Endodermal cell (in vitro differentiated cells): ENCODE measurements at regions not wholly inside any gene's neighbourhood (a gene's known extent, or its start where the extent isn't known, plus 50 kb on each side); places are given as distances from the start of the nearest gene placed in this dataset.
"Not testable (repeated sequence)": the region's sequence is repeated elsewhere in the genome, so short reads cannot be mapped to it uniquely, and the experiment has no call there.

Experiments
- DNase-seq: peaks from one replicate; pipeline ENCODE4 v3.0.0-alpha.2; 2017
- H3K27ac ChIP-seq: 2 replicates; pipeline ENCODE4 v1.5.1; 2013; ENCODE audit warnings: mild to moderate bottlenecking, low read depth, low read length, moderate library complexity
- H3K27me3 ChIP-seq: 2 replicates; pipeline ENCODE4 v1.6.1; 2013; ENCODE audit warnings: mild to moderate bottlenecking, low read length, moderate library complexity; ENCODE audit not compliant: insufficient read depth, control insufficient read depth, poor library complexity, severe bottlenecking
- H3K36me3 ChIP-seq: 2 replicates; pipeline ENCODE4 v1.7.0; 2013; ENCODE audit warnings: mild to moderate bottlenecking, low read length, moderate library complexity; ENCODE audit not compliant: control insufficient read depth, insufficient read depth
- H3K4me1 ChIP-seq: one replicate; pipeline ENCODE4 v1.7.0; 2013; ENCODE audit warnings: low read length; ENCODE audit not compliant: control insufficient read depth, insufficient read depth
- H3K4me3 ChIP-seq: 2 replicates; pipeline ENCODE4 v1.5.1; 2013; ENCODE audit warnings: mild to moderate bottlenecking, low read length, moderate library complexity
- H3K9ac ChIP-seq: 2 replicates; pipeline ENCODE4 v1.6.1; 2013; ENCODE audit warnings: mild to moderate bottlenecking, low read length, moderate library complexity; ENCODE audit not compliant: poor library complexity, severe bottlenecking; ENCODE audit errors: extremely low read depth
- H3K9me3 ChIP-seq: 2 replicates; pipeline ENCODE4 v1.6.1; 2013; ENCODE audit warnings: mild to moderate bottlenecking, low read length, moderate library complexity; ENCODE audit not compliant: control insufficient read depth
- H3K27ac Mint-ChIP-seq: 2 replicates; pipeline ENCODE4 v1.8.0; 2020; ENCODE audit warnings: mixed read lengths
- H3K27me3 Mint-ChIP-seq: 2 replicates; pipeline ENCODE4 v1.8.0; 2021; ENCODE audit warnings: mild to moderate bottlenecking, mixed read lengths; ENCODE audit not compliant: insufficient read depth
- H3K36me3 Mint-ChIP-seq: 2 replicates; pipeline ENCODE4 v1.8.0; 2020; ENCODE audit warnings: low read depth, mixed read lengths
- H3K4me1 Mint-ChIP-seq: 2 replicates; pipeline ENCODE4 v1.8.0; 2020; ENCODE audit warnings: mixed read lengths
- H3K4me3 Mint-ChIP-seq: 2 replicates; pipeline ENCODE4 v1.8.0; 2020; ENCODE audit warnings: mild to moderate bottlenecking, moderate library complexity, mixed read lengths
- H3K9me3 Mint-ChIP-seq: 2 replicates; pipeline ENCODE4 v1.8.0; 2020; ENCODE audit warnings: mild to moderate bottlenecking, mixed read lengths
- WGBS, 2 experiments: methylation state at CpG; one replicate each; pipeline versions ENCODE4 v1.1.5 to v1.1.7; 2013; ENCODE audit warnings: missing lambda C conversion rate in 2 of 2, mixed read lengths in 1 of 2; ENCODE audit not compliant: insufficient coverage in 1 of 2, insufficient read length in 1 of 2; 5-methylcytosine and 5-hydroxymethylcytosine counted together
- TF ChIP-seq, protein P1 (sequence below): fragments of 200-600 bp; sonication (generic); conservative IDR thresholded peaks from 2 replicates; pipeline ENCODE4 v1.5.0; 2021; ENCODE audit warnings: antibody characterized with exemption, mild to moderate bottlenecking

GRCh38 chrX:124268099-124268498, 64.4 kb upstream of the TEX13D start:
- Histone ChIP-seq H3K36me3 (no peaks in the 10 kb centered on the region), H3K4me3 (no peak overlapping the region), H3K27me3 (no peaks in the 10 kb centered on the region), H3K9ac (no peak overlapping the region), H3K27ac (no peak overlapping the region), H3K4me1 (no peaks in the 10 kb centered on the region), H3K9me3 (no peaks in the 10 kb centered on the region)
- no peaks in the 10 kb centered on the region for H3K9me3 Mint-ChIP-seq
- H3K27ac Mint-ChIP-seq = no peak overlapping the region
- no peak for DNase-seq
- TF ChIP-seq, protein P1, sequence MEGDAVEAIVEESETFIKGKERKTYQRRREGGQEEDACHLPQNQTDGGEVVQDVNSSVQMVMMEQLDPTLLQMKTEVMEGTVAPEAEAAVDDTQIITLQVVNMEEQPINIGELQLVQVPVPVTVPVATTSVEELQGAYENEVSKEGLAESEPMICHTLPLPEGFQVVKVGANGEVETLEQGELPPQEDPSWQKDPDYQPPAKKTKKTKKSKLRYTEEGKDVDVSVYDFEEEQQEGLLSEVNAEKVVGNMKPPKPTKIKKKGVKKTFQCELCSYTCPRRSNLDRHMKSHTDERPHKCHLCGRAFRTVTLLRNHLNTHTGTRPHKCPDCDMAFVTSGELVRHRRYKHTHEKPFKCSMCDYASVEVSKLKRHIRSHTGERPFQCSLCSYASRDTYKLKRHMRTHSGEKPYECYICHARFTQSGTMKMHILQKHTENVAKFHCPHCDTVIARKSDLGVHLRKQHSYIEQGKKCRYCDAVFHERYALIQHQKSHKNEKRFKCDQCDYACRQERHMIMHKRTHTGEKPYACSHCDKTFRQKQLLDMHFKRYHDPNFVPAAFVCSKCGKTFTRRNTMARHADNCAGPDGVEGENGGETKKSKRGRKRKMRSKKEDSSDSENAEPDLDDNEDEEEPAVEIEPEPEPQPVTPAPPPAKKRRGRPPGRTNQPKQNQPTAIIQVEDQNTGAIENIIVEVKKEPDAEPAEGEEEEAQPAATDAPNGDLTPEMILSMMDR = no peak
- no peaks in the 10 kb centered on the region for H3K4me1 Mint-ChIP-seq
- H3K27me3 Mint-ChIP-seq = no peaks in the 10 kb centered on the region
- H3K36me3 Mint-ChIP-seq = no peaks in the 10 kb centered on the region
- H3K4me3 Mint-ChIP-seq = no peak overlapping the region

DNA sequence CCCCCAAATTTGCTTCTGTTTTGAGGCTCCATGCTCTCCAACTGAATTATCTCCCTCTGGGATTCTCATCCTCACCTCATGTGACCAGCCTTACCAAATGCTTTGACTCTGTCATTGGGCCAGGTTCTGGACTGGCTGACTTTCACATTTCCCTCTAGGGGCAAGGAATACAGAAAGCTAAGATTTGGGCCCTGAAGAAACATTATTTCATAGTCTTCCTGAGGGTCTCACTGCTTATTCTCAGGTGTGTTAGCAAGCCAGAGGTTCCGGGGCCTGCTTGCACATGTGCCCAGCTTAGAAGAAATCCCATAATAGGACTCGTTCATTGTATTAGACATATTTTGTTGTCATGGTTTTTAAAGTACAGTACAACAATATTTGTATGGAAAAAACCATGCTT, 62.6 kb upstream of the TEX13D start:
- H3K9me3 Mint-ChIP-seq = no peaks in the 10 kb centered on the region
- H3K4me3 Mint-ChIP-seq = no peak overlapping the region
- no peaks in the 10 kb centered on the region for H3K36me3 ChIP-seq
- no peak overlapping the region for H3K4me3 ChIP-seq
- H3K4me1 Mint-ChIP-seq = no peaks in the 10 kb centered on the region
- H3K9me3 ChIP-seq = no peaks in the 10 kb centered on the region
- H3K36me3 Mint-ChIP-seq = no peaks in the 10 kb centered on the region
- TF ChIP-seq, protein P1 = no peak
- H3K27ac Mint-ChIP-seq = no peak overlapping the region
- no peak overlapping the region for H3K27ac ChIP-seq
- no peaks in the 10 kb centered on the region for H3K4me1 ChIP-seq
- WGBS, 2 experiments = 86% methylated on average over 1 of the region's 2 CpGs; no CpG with 5 or more reads in 1 of the 2 experiments
- DNase-seq = no peak
- H3K9ac ChIP-seq = no peak overlapping the region
- H3K27me3 ChIP-seq = no peaks in the 10 kb centered on the region
- H3K27me3 Mint-ChIP-seq = no peaks in the 10 kb centered on the region

- not testable (repeated sequence) for H3K4me1 ChIP-seq, H3K27ac Mint-ChIP-seq
Observed at GRCh38 chrX:124271599-124271998, 60.9 kb upstream of the TEX13D start.

DNA sequence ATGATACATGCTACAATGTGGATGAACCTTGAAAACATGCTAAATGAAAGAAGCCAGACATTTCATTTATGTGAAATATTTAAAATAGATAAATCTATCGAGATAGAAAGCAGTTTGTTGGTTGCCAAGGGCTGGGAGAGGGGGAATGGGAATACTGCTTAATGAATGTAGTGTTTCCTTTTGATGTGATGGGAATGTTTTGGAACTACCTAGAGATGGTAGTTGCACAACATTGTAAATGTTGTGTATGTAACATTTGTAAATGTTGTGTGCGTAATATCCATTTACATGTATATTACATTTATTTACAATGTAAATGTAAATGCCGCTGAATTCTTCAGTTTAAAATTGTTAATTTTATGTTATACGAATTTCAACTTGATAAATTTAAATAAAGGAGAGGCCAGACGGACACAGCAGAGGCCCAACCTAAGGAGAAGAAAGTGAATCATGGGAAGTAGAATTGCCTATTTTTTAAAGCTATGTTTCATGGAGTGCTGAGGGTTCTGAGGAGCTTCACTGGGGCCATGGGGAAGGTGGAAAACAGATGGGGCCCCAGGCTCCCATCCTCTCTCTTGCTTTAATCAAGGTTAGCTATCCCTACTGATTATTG, 60.0 kb upstream of the TEX13D start:
- WGBS, 2 experiments = 90 to 98% methylated on average over 2 to 4 of the region's 5 CpGs
- Mint-ChIP-seq H3K27me3 (no peaks in the 10 kb centered on the region), H3K9me3 (no peaks in the 10 kb centered on the region), H3K36me3 (no peaks in the 10 kb centered on the region), H3K4me1 (no peaks in the 10 kb centered on the region), H3K4me3 (no peak overlapping the region), H3K27ac (no peak overlapping the region)
- Histone ChIP-seq H3K27me3 (no peaks in the 10 kb centered on the region), H3K27ac (no peak overlapping the region), H3K4me3 (no peak overlapping the region), H3K9ac (no peak overlapping the region), H3K36me3 (no peaks in the 10 kb centered on the region), H3K9me3 (no peaks in the 10 kb centered on the region), H3K4me1 (no peaks in the 10 kb centered on the region)
- DNase-seq = no peak
- TF ChIP-seq, protein P1 = no peak

More at GRCh38 chrX:124271599-124271998, 60.9 kb upstream of the TEX13D start:
- not testable (repeated sequence) for DNase-seq, H3K27ac ChIP-seq, H3K36me3 Mint-ChIP-seq, H3K9me3 ChIP-seq, H3K36me3 ChIP-seq, H3K27me3 ChIP-seq, H3K4me3 ChIP-seq, H3K4me3 Mint-ChIP-seq, H3K9ac ChIP-seq, H3K9me3 Mint-ChIP-seq, H3K4me1 Mint-ChIP-seq, H3K27me3 Mint-ChIP-seq
